HepG2 (cell line): ENCODE measurements at regions not wholly inside any gene's neighbourhood (a gene's known extent, or its start where the extent isn't known, plus 50 kb on each side); places are given as distances from the start of the nearest gene placed in this dataset.

Experiments
- AHDC1 ChIP-seq: sonication (generic); formaldehyde crosslinking; IDR thresholded peaks from 2 replicates; pipeline ENCODE4 v1.5.1; 2020; ENCODE audit warnings: mild to moderate bottlenecking, missing genetic modification reagents, borderline replicate concordance
- BORCS8-MEF2B ChIP-seq: sonication (generic); formaldehyde crosslinking; IDR thresholded peaks from 2 replicates; pipeline ENCODE4 v1.8.0; 2022; ENCODE audit warnings: mild to moderate bottlenecking, missing genetic modification reagents
- BRD4 ChIP-seq: sonication (generic); formaldehyde crosslinking; IDR thresholded peaks from 2 replicates; pipeline ENCODE4 v1.4.0; 2020; ENCODE audit warnings: missing genetic modification reagents
- FIP1L1 ChIP-seq: fragments of 200-400 bp; formaldehyde crosslinking; IDR thresholded peaks from 2 replicates; pipeline ENCODE4 v1.6.1; 2018; ENCODE audit warnings: low read depth, mild to moderate bottlenecking, low read length, moderate library complexity, borderline replicate concordance; ENCODE audit not compliant: insufficient read depth
- FOXP1 ChIP-seq, 2 experiments: fragments of 450-650 bp in 1 of 2; IDR thresholded peaks; 2 replicates each; pipeline ENCODE4 v1.6.1; 2017 to 2018; ENCODE audit warnings: antibody characterized with exemption in 1 of 2
- MAFK ChIP-seq, 2 experiments: IDR thresholded peaks in 1 of 2; conservative IDR thresholded peaks in 1 of 2; 2 replicates each; pipeline ENCODE4 v1.6.1; 2011; ENCODE audit warnings: improper control_type of control experiment in 2 of 2, low read length in 2 of 2
- RARA ChIP-seq: IDR thresholded peaks from 2 replicates; pipeline ENCODE4 v1.6.1; 2016; ENCODE audit warnings: missing genetic modification reagents, missing compliant biosample characterization
- REL ChIP-seq: sonication (generic); formaldehyde crosslinking; conservative IDR thresholded peaks from 2 replicates; pipeline ENCODE4 v1.8.0; 2022; ENCODE audit warnings: mild to moderate bottlenecking, missing genetic modification reagents, moderate library complexity
- TF ChIP-seq, protein P1 (sequence below): IDR thresholded peaks from 2 replicates; pipeline ENCODE4 v1.6.1; 2016; ENCODE audit warnings: low read depth, missing genetic modification reagents, missing compliant biosample characterization
- TF ChIP-seq, protein P2 (sequence below): sonication (generic); formaldehyde crosslinking; IDR thresholded peaks from 2 replicates; pipeline ENCODE4 v1.8.0; 2022; ENCODE audit warnings: missing genetic modification reagents, mild to moderate bottlenecking, moderate library complexity, borderline replicate concordance
- TF ChIP-seq, protein P3 (sequence below): IDR thresholded peaks from 2 replicates; pipeline ENCODE4 v1.6.1; 2018; ENCODE audit warnings: missing genetic modification reagents, mild to moderate bottlenecking, missing compliant biosample characterization
- TF ChIP-seq, protein P4 (sequence below): sonication (generic); formaldehyde crosslinking; IDR thresholded peaks from 2 replicates; pipeline ENCODE4 v1.8.1; 2023; ENCODE audit warnings: mild to moderate bottlenecking, missing genetic modification reagents

- TF ChIP-seq, protein P1, sequence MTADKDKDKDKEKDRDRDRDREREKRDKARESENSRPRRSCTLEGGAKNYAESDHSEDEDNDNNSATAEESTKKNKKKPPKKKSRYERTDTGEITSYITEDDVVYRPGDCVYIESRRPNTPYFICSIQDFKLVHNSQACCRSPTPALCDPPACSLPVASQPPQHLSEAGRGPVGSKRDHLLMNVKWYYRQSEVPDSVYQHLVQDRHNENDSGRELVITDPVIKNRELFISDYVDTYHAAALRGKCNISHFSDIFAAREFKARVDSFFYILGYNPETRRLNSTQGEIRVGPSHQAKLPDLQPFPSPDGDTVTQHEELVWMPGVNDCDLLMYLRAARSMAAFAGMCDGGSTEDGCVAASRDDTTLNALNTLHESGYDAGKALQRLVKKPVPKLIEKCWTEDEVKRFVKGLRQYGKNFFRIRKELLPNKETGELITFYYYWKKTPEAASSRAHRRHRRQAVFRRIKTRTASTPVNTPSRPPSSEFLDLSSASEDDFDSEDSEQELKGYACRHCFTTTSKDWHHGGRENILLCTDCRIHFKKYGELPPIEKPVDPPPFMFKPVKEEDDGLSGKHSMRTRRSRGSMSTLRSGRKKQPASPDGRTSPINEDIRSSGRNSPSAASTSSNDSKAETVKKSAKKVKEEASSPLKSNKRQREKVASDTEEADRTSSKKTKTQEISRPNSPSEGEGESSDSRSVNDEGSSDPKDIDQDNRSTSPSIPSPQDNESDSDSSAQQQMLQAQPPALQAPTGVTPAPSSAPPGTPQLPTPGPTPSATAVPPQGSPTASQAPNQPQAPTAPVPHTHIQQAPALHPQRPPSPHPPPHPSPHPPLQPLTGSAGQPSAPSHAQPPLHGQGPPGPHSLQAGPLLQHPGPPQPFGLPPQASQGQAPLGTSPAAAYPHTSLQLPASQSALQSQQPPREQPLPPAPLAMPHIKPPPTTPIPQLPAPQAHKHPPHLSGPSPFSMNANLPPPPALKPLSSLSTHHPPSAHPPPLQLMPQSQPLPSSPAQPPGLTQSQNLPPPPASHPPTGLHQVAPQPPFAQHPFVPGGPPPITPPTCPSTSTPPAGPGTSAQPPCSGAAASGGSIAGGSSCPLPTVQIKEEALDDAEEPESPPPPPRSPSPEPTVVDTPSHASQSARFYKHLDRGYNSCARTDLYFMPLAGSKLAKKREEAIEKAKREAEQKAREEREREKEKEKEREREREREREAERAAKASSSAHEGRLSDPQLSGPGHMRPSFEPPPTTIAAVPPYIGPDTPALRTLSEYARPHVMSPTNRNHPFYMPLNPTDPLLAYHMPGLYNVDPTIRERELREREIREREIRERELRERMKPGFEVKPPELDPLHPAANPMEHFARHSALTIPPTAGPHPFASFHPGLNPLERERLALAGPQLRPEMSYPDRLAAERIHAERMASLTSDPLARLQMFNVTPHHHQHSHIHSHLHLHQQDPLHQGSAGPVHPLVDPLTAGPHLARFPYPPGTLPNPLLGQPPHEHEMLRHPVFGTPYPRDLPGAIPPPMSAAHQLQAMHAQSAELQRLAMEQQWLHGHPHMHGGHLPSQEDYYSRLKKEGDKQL: 0 out of 2 replicates have a peak, but pooled peaks have one; percentile 33
- peak; percentile 99 for TF ChIP-seq RARA (CRISPR knock-in tag)
- TF ChIP-seq REL (CRISPR knock-in tag): no peak
- TF ChIP-seq MAFK (conservative IDR thresholded peaks at IDR 0.05 in 1 of 2, IDR thresholded peaks at IDR 0.05 in 1 of 2; ENCODE audit: low read length in 2 of 2): peak; percentile 26 to 47; a peak in 1 of 4 replicates
- TF ChIP-seq AHDC1 (CRISPR knock-in tag): peak; percentile 72; the same call in 1 of the 2 replicates
- TF ChIP-seq BRD4 (CRISPR knock-in tag): no peak
- TF ChIP-seq, protein P2, sequence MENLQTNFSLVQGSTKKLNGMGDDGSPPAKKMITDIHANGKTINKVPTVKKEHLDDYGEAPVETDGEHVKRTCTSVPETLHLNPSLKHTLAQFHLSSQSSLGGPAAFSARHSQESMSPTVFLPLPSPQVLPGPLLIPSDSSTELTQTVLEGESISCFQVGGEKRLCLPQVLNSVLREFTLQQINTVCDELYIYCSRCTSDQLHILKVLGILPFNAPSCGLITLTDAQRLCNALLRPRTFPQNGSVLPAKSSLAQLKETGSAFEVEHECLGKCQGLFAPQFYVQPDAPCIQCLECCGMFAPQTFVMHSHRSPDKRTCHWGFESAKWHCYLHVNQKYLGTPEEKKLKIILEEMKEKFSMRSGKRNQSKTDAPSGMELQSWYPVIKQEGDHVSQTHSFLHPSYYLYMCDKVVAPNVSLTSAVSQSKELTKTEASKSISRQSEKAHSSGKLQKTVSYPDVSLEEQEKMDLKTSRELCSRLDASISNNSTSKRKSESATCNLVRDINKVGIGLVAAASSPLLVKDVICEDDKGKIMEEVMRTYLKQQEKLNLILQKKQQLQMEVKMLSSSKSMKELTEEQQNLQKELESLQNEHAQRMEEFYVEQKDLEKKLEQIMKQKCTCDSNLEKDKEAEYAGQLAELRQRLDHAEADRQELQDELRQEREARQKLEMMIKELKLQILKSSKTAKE (CRISPR knock-in tag): peak; percentile 46; the same call in 1 of the 2 replicates
- no peak for TF ChIP-seq FIP1L1
- TF ChIP-seq, protein P3, sequence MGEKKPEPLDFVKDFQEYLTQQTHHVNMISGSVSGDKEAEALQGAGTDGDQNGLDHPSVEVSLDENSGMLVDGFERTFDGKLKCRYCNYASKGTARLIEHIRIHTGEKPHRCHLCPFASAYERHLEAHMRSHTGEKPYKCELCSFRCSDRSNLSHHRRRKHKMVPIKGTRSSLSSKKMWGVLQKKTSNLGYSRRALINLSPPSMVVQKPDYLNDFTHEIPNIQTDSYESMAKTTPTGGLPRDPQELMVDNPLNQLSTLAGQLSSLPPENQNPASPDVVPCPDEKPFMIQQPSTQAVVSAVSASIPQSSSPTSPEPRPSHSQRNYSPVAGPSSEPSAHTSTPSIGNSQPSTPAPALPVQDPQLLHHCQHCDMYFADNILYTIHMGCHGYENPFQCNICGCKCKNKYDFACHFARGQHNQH (CRISPR knock-in tag): peak; percentile 100
- no peak for TF ChIP-seq FOXP1 (IDR thresholded peaks at IDR 0.05)
- TF ChIP-seq FOXP1 (CRISPR knock-in tag; IDR thresholded peaks at IDR 0.05): peak; percentile 60; the same call in 1 of the 2 replicates
- no peak for TF ChIP-seq BORCS8-MEF2B
- TF ChIP-seq, protein P4, sequence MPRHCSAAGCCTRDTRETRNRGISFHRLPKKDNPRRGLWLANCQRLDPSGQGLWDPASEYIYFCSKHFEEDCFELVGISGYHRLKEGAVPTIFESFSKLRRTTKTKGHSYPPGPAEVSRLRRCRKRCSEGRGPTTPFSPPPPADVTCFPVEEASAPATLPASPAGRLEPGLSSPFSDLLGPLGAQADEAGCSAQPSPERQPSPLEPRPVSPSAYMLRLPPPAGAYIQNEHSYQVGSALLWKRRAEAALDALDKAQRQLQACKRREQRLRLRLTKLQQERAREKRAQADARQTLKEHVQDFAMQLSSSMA (CRISPR knock-in tag): no peak
Observed at GRCh38 chr3:55402886-55403609, 84.1 kb downstream of the WNT5A start (continued).
